Effector CD8-positive, alpha-beta T cell (primary cell): ENCODE measurements at regions not wholly inside any gene's neighbourhood (a gene's known extent, or its start where the extent isn't known, plus 50 kb on each side); places are given as distances from the start of the nearest gene placed in this dataset.

ENCODE experiments used
- DNase-seq: peaks from one replicate; lab custom pipeline; 2025; lab: John Stamatoyannopoulos, UW

DNA sequence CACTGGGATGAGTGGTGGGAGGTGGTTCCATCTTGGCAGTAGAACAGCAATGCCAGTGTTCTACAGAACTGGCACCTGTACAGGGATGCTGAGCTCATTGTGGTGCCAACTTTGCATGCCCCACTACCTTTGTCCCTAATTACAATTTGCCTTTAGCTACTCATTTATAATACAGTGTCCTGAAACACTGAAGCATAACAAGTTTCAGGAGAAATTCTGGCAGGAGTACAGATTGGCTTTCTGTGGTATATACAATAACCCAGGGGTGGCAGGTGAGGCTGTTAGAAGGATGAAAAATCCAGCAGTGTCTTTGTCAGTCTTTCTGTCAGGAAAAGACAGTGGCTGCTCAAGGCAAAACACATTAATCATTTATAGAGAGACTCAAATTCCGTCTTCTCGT is 240.3 kb downstream of the FAM76B start:
- DNase-seq: no peak

DNA sequence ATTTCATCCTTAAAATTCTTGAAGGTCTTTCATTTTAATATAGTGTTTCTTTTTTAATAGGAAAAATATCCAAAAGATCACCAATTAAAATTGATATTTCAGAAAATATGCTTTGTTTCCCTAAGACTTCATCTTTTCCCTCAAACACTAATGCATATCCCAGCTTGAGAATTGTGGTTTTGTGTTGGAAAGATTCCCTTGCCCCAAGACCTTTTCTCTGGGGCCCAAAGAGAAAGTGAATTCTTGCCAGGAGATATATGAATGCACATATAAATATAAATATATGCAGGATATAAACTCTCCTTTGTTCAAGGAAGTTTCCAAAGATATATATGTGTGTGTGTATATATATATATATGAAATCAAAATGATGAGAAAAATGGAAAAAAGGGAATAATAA is 241.2 kb downstream of the FAM76B start:
- no peak for DNase-seq

DNA sequence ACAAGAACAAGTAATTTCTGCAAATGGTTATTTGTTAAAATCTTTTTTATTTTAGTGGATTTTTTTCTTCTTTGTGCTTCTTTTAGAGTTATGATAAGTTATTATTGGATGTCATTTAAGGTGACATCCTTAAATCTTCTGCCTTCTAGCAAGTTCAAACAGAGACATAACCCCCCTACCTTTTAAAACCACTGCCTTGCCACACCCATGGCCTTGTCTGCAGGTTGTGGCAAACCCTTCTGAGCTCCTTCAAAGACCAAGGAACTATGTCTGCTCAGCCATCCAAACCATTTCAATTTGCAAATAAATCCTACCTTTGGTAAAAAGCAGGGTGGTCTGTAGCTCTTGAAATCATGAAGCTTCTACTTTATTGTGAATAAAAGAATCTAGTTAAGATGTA is 241.6 kb downstream of the FAM76B start:
- DNase-seq: no peak

DNA sequence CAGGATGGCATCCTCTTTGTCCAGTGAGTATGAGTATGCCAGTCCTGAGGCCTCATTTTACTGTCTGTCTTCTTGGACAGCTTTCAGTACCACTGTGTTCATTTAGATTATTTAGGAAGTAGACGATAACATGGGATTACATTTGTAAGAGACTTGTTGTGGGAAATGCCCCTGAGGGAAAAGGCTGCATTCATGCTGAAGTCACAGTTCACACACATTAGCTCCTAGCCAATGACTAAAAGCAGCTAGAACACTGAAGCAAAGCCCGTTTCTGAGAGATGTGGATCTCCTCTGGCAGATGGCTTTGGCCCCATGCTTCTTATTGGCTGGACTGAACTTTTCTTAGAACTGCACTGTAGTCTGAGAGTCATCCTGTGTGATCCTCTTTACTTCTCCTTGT is 242.4 kb downstream of the FAM76B start:
- DNase-seq: no peak

DNA sequence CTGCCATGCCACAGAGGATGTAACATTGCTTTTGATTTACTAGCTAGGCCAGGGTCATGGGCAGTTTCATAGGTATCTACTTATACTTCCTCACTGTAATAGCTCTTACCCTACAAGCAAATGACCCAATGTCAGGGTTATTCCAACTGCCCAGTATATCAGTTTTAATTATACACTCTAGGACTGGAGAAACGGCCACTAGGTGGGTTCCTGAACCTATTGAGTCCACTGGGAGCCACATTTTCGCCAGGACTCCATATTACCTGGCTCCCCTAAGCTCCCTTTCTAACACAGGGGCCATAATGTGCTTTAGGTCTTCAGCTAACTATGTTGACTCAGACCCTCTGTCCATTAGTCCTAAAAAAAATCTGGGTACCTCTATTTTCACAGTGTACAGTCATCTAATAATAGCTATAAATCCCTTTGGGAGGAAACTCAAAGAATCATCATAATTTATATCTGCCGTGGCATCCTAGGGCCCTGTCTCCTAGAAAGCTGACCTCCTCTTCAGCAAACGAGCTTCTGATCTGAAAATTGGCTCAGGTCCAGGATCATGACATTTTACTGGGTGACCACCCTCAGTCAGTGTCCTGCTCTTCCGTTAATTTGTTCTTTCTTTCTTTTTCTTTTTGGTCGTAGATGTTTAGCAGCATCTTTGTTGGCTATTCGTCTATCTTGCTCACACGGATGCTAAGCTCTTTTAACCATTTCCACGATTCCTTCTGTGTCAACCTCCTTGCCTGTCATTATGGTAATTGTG is 244.3 kb downstream of the FAM76B start:
- no peak for DNase-seq

DNA sequence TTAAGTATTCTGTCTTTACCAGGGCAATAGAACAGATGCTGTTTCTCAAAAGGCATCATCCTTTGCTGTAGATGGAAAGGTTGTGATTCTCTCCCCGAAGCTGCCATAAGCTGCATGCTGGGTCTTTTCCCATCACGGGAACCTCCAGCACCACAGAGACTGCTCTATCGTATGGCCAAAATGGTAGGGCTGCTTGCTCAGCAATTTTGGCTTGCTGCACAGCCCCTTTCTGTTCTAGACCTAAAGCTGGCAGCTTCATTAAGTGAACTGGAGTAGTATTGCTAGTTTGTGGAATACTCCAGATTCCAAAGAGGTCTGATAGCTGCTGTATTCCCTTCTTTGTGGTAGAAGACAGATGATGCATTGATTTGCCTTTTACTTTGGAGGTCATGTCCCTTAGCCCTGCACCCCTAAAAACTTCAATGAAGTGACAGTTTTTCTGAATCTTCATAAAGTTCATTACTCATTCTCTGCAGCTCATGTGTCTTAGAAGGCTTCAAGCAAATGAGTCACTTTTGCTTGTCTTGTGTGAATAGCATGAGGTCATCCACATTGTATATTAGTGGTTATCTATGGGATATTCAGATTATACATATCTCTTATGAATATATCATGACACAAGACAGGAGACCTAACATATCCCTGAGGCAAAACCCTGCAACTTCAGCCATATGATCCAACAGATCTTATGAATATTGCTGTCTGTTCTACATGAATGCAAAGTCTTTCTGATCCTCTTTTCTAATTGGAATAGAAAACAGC is 245.3 kb downstream of the FAM76B start:
- no peak for DNase-seq

DNA sequence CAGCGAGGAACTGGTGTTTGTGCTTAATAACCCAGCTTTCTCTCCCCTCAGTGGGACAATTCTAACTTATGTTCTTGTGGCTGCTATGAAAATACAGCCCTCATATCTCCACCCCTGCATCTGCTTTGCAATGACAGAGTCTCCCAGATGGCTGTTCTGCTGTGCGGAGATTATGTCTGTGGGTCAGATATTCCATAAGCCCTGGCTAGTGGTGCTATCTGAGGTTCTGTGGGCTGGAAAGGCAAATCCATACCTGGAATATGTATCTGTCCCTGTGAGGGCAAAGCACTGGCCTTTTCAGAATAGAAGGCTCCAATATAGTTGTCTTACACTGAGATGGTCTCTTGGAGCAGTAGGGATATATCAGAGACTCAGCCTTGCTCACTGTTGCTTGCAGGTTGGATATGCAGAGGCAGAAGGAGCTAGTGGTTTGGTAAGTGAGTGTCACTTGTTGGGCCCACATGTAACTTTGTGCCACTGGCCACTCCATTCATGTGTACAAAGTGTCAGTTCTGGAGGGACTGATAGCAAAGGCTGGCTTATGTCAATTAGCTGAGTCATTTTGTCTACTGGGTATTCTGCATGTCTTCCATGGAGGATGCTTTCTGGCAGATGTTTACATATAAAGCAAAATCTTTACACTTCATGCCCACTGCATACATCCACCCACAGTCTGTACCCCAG is 246.6 kb downstream of the FAM76B start:
- DNase-seq: no peak

DNA sequence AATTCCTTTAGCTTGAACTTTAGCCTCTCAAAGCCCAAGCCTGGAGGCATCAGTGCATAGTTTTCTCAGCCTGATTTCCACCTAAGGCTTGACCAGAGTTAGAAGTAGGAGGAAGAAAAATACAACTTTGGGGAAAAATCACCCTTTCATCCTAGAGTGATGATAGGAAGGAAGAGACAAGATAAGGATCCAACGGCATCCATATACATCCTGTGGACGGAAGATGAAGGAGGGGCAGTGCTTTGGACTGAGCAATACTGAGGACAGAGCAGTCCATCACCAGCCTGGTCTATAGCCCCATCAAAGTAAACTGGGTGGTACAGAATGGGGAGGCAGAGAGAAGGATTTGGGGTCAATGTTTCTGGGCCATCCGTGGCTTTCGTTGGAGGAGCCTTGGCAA is 247.9 kb downstream of the FAM76B start:
- DNase-seq: no peak

DNA sequence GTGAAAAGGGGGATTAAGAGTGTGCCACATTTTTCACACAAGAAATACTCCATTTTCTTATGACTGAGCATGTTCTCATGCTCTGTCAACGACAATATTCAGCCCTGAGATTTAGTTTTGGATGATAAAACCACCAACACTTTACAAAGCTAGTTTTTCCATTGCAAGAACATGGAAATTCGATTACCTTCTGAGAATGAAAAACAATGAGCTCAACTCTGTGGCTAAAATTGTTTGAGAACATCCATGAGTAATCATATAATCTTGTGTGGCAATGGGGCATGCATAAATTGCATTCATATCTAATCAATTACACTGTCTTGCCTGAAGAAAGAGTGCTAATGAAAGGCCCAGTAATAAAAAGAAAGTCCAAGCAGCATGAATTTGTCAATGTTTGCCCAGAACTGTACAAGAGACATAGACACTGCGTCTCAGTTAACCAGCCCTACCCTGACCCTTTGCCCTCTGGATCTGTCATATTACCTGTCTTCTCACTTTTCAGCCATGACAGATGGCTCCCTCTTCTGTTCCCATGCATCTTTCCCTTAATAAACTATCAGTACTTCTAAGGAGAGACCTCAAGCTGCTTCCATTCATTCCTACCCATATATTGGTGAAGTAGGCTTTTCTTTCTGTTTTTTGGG is 253.4 kb downstream of the FAM76B start:
- no peak for DNase-seq

DNA sequence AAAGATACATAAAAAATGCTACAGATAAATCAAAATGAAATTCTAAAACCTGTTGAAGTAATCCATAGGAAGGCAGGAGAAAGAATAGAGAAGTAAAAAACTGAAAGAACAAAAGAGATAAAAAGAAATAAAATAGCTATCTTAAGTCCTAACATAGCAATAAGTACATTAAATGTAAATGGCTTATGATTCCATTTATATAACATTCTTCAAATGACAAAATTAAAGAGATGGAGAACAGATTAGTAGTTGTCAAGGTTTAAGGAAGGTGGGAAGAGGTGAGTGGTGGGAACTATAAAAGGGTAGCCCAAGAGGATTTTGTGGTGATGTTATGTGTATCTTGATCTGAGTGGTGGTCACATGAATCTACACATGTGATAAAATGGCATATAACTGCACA is 254.8 kb downstream of the FAM76B start:
- DNase-seq: no peak

DNA sequence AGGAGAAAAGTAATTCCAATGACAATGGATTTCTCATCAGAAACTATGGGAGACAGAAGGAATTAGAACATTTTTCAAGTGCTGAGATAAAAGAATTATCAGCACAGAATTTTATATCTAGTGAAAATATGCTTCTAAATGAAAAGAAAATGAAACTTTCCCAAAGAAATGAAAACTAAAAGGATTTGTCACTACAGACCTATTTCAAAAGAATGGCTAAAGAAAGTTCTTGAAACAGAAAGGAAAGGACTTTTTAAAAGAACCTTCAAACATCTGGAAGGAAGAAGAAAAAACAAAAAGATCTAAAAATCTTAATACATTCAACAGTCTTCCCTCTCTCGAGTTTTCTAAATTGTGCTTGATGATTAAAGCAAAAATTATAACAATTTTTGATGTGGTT is 255.4 kb downstream of the FAM76B start:
- no peak for DNase-seq

DNA sequence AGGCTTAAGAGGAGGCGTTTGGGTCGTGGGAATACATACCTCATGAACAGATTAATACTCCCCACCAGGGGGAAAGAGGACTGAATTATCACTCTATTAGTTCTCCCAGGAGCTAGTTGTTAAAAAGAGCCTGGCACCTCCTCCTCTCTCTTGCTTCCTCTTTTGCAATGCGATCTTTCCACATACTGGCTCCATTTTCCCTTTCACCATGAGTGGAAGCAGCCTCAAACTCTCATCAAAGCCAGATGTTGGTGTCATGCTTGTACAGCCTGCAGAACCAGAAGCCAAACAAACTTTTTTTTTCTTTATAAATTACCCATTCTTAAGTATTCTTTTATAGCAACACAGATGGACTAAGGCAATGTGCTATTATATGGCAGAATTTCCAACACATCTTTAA is 258.5 kb downstream of the FAM76B start:
- no peak for DNase-seq

DNA sequence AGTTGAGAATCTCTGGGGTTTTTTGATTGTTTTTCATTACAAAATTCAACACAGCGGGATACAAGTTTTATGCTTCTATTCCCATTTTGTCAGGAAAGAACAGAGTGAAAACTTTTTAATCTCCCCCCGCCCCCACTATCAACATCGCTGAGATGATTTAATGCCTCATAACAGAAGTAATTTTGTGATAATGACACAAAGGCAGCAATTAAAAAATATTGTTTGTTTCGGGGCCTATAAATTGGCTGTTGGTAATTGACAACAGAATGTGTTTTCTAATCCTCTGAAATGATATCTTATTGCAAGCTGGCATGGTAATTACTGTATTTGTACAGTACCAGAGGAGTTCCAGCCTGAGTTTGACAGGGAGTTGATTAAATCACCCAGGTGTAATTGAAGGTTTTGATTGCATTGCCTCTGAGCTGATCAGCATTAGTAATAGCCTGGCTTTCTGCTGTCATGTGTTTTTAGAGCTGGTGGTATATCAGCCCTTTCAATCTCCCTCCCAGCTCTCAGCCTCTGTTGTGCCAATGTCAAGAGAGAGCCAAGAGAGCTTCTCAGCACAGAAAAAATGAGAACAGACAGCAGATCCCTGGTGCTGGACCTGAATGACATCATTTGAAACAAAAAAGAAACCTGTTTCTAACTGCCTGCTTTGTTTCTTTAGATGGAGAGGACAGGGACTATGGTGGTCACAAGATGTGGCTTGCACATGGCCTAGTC is 265.1 kb downstream of the FAM76B start:
- no peak for DNase-seq

DNA sequence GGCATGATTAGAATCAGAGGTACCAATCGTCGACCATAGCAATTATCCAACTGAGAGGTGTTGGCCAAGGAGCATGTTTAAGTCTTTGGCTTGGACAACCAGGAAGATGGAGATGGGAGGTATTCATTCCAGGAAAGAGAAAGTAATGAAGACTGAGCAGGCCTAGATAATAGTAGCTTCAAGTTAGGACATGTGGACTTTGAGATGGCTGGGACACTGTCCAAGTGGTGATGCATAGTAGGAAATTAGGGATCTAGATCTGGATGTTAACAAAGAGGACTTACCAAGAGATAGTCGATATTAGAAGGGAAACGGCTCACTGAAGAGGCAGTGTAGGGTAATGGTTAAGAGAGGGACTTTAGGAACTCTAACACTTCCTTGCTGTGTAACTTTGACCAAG is 266.7 kb downstream of the FAM76B start:
- DNase-seq: no peak

DNA sequence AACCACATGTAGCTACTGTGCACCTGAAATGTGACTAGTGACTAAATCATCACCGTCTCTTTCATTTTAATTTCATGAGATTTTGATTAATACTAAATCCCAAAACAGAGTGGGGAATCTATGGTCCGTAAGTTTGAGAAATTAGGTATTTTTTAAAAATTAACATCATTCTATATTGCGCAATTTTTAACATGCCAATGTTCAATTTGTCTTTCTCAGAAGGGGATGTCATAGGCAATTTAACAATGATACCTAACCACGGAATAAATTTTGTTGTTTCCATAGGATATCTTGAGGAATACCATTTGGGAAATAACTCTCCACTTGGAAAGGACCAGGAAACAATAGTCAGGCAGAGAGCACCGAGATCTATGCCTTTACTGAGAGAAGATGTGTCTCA is 267.7 kb downstream of the FAM76B start:
- no peak for DNase-seq

DNA sequence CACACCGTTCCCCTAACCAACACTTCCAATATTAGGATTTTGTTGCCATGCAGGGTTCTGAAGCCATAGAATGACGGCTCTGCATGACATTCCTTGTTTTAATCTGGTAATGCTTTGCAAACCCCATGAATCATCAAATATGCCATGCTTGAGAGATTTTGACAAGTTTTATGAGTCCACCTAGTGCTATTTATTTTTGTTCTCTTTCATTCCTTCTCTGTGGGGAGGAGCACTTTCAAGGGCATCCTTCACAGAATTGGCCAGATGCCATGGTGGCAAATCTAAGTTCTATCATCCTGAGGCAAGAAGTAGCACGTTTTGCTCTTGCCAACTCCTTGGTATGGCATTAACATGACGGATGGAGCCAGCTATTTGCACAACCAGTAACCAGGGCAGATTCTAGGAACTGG is 268.4 kb downstream of the FAM76B start:
- DNase-seq: no peak

DNA sequence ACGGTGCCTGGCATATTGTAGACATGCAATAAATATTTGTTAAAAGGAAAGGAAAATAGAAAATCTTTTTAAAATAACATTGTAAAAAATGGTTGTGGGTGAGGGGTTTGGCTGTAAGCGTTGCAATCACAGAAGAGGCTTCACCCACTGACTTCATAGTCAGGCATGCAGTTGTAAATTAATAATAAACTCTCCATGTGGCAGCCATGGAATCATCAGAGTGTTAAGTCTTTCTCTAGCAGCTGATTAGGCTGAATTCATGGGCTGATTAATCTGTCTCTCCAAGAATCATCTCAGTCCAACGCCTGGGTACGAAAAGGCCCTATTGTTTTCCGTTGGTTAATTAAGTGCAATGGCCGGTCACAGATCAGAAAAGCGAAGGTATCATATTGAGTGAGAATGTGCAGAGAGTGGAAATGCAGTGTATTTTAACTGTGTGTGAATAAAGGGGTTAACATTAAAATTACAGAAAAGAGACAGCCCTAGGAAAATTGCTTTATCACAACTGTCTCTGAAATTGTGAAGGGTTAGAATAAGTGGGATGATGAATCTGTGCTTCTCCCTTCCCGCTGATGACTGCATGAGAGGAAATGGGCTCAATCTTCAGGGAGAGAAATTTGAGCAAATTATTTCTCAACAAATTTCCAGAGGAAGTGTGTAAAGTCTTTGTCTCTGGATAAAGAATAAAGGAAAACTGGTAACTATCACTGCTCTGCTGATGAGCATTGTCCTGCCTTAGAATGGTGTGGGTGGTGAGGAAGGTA is 269.0 kb downstream of the FAM76B start:
- no peak for DNase-seq

DNA sequence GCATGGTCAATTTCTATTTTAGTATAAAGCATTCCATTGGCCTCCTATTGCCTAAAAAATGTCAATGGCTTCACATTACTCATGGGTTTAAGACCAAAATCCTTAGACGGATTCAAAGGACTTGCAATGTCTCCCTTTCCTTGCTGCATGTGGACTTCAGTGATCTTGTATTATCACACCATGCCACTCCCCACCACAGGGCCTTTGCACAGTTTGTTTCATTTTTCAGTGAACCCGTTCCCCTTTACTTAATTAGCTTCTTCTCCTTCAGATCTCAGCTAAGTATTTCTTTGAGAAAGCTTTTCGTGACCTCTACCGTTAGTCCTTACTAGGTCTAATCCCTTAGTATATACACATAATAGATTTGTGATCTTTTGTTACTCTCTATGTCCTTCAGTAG is 269.7 kb downstream of the FAM76B start:
- DNase-seq: no peak

DNA sequence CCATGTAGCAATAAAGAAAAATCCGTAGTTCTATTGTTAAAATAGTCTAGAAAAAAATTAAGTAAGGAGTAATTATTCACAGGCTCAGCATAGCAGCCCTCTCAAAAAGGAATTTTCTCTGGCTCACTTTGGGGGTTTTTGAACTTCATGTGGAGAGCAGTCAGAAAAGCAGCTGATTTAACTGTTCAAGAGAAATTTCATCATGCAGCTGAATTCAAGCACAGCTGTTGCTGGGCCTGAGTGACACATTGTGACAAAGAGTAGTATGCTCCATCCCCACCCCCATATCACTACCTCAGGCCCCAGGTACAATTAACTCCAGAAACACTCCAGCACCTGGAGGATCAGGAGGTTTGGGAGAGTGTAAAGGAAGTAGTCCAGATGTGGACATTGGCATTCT is 272.1 kb downstream of the FAM76B start:
- DNase-seq: no peak

DNA sequence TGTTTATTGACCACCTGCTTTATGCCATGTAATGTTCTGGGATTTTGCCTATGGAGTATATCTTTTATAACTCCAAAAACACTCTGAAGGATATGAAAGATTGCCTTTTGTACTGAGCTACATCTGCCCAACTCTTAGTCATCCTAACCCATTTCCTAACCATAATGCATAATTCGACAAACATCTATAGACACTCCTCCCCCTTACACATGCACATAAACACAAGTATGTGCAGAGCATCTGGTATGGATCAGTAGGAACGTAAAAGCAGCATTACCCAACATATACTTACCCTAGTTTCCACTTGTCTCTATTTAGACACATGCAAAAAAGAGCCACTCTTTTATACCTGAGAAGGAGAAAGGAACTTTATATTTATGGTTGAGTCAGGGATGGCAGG is 272.8 kb downstream of the FAM76B start:
- no peak for DNase-seq

DNA sequence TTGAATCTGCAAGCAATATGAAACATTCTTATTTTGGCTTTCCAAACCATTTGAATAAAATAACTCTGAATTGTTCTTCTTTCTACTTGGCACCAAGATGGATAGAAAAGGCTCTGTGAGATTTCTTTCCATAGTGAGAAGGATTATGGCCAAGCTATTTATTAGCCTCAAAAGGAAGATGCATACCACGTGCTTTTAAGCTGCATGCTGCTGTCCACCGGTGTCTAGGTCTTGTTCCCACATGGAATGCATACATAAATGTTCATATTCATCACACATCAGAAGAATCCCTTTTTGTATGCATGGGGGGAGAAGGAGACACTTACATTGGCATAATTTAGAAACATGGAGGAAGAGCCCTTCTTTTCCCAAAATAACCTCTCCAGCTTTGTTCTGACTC is 273.4 kb downstream of the FAM76B start:
- DNase-seq: no peak
